Medulla oblongata (tissue), 1 donor: ENCODE measurements at regions not wholly inside any gene's neighbourhood (a gene's known extent, or its start where the extent isn't known, plus 50 kb on each side); places are given as distances from the start of the nearest gene placed in this dataset.

ENCODE experiments used
- DNase-seq: peaks from one replicate; pipeline ENCODE4 v3.0.0-alpha.2; 2015; ENCODE audit errors: extremely low spot score

DNA sequence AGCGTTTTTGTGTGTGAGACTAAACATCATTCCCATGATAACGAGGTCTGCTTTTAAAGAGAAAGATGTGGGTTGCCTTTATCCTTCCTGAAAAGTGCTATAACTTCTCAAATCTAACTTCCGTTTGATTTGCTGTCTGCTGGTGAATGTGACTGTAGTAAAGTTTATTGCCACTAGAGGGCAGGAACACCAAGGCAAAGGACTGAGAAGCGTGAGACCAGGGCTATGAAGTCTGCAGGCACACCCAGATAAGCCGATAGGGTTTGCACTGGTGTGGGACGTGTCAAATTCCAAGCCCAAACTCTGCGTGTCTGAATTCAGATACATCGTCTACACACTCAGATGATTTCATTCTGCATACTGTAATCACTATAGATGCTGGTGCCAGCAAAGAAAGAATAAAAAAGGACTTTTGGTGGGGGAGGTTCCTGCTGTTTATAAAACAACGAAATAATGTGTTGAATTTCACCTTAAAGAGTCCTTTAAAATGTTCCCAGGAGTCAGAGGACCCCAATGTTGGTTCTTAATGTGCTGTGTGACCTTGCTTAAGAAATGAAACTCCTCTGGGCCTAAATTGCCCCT lies 87.2 kb downstream of the PTTG1 start:
- peak; percentile 95 for DNase-seq

DNA sequence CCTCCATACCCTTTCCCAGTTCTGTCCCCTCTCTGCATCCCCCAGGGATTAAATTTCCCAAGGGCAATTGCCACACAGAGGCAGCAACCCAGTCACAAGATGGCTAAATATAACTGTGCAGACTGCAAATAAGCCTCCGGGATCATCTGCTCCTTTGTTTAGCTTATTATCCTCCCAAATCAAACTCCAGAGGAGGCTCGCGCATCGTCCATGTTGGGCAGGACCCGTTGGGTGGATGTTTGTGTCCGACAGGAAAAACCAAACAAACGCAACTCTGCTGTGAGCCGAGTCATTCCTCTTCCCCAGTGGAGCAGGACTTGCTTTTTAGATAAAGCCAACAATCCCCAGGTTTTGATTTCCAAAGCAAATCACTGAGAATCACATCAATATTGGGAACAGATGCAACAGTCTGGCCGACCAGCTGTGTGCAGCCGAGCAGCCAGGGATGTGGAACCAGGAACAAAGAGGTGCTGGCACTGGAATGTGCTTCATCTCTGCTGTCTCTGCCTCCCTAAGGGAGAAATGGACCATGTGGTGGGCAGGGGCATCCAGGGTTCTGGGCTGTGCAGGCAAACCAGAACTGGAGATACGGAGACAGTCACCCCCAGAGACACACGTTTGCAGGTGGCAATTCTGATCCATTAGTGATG lies 89.8 kb downstream of the PTTG1 start:
- DNase-seq: no peak
